ENCODE measurements at regions not wholly inside any gene's neighbourhood (a gene's known extent, or its start where the extent isn't known, plus 50 kb on each side); places are given as distances from the start of the nearest gene placed in this dataset.

- ChIA-PET CTCF (ENCODE audit: partially characterized antibody) (no interaction called here), POLR2A (ENCODE audit: partially characterized antibody) (no interaction called here)
- Histone ChIP-seq H3K9me3 (ENCODE audit: control insufficient read depth in 1 of 2, low read length in 2 of 2) (no peaks in the 10 kb centered on the region), H3K27ac (ENCODE audit: low read depth, low read length) (no peak overlapping the region), H3K4me3 (ENCODE audit: low read length in 2 of 2) (no peak overlapping the region), H3K4me1 (ENCODE audit: insufficient read depth, low read length) (no peaks in the 10 kb centered on the region), H3K27me3 (ENCODE audit: insufficient read depth, low read length) (no peaks in the 10 kb centered on the region), H3K36me3 (ENCODE audit: insufficient read depth, low read length) (no peaks in the 10 kb centered on the region)
- H3K9me3 Mint-ChIP-seq = peaks cover 0 to 1% (median 0%) of the 10 kb centered on the region in 8 donors
- H3K27me3 Mint-ChIP-seq = peaks cover 0 to 2% of the 10 kb centered on the region in 2 donors
- DNase-seq = no peak
- no peak overlapping the region for H3K27ac Mint-ChIP-seq
- no peak overlapping the region for H3K4me3 Mint-ChIP-seq
- intact Hi-C loops (cut with micrococcal nuclease) = no loop called here
- no peaks in the 10 kb centered on the region for H3K36me3 Mint-ChIP-seq
- no peaks in the 10 kb centered on the region for H3K4me1 Mint-ChIP-seq
Observed at GRCh38 chr3:72248869-72249268, 463.9 kb upstream of the PROK2 start.

- POLR2A ChIA-PET (ENCODE audit: partially characterized antibody) = no interaction called here
Observed at GRCh38 chr3:72248389-72248761, 463.4 kb upstream of the PROK2 start.

GRCh38 chr3:72247645-72248388, 462.9 kb upstream of the PROK2 start:
- CTCF ChIA-PET (ENCODE audit: partially characterized antibody) = no interaction called here
- no peak for DNase-seq
- Mint-ChIP-seq H3K4me3 (no peak overlapping the region), H3K4me1 (no peaks in the 10 kb centered on the region), H3K36me3 (no peaks in the 10 kb centered on the region), H3K27me3 (peaks cover 0 to 2% of the 10 kb centered on the region in 2 donors), H3K27ac (no peak overlapping the region), H3K9me3 (peaks cover 0 to 1% (median 0%) of the 10 kb centered on the region in 8 donors)
- Histone ChIP-seq H3K9me3 (ENCODE audit: control insufficient read depth in 1 of 2, low read length in 2 of 2) (no peaks in the 10 kb centered on the region), H3K4me1 (ENCODE audit: insufficient read depth, low read length) (no peaks in the 10 kb centered on the region), H3K36me3 (ENCODE audit: insufficient read depth, low read length) (no peaks in the 10 kb centered on the region), H3K27ac (ENCODE audit: low read depth, low read length) (no peak overlapping the region), H3K27me3 (ENCODE audit: insufficient read depth, low read length) (no peaks in the 10 kb centered on the region), H3K4me3 (ENCODE audit: low read length in 2 of 2) (no peak overlapping the region)
- POLR2A ChIA-PET (ENCODE audit: partially characterized antibody) = no interaction called here
- intact Hi-C loops (cut with micrococcal nuclease) = no loop called here

More at GRCh38 chr3:72248389-72248761, 463.4 kb upstream of the PROK2 start:
- H3K4me3 ChIP-seq (ENCODE audit: low read length in 2 of 2) = no peak overlapping the region
- H3K36me3 Mint-ChIP-seq = no peaks in the 10 kb centered on the region
- H3K27ac ChIP-seq (ENCODE audit: low read depth, low read length) = no peak overlapping the region
- intact Hi-C loops (cut with micrococcal nuclease) = no loop called here
- H3K9me3 ChIP-seq (ENCODE audit: control insufficient read depth in 1 of 2, low read length in 2 of 2) = no peaks in the 10 kb centered on the region
- no peak overlapping the region for H3K27ac Mint-ChIP-seq
- peaks cover 0 to 2% of the 10 kb centered on the region in 2 donors for H3K27me3 Mint-ChIP-seq
- H3K4me1 Mint-ChIP-seq = no peaks in the 10 kb centered on the region
- no peaks in the 10 kb centered on the region for H3K27me3 ChIP-seq (ENCODE audit: insufficient read depth, low read length)
- H3K9me3 Mint-ChIP-seq = peaks cover 0 to 1% (median 0%) of the 10 kb centered on the region in 8 donors
- no peak overlapping the region for H3K4me3 Mint-ChIP-seq
- CTCF ChIA-PET (ENCODE audit: partially characterized antibody) = no interaction called here
- no peaks in the 10 kb centered on the region for H3K4me1 ChIP-seq (ENCODE audit: insufficient read depth, low read length)
- no peak for DNase-seq
- no peaks in the 10 kb centered on the region for H3K36me3 ChIP-seq (ENCODE audit: insufficient read depth, low read length)

- Mint-ChIP-seq H3K4me1 (no peaks in the 10 kb centered on the region), H3K4me3 (no peak overlapping the region), H3K27me3 (peaks cover 0 to 2% of the 10 kb centered on the region in 2 donors), H3K9me3 (peaks cover 0 to 1% (median 0%) of the 10 kb centered on the region in 8 donors), H3K36me3 (no peaks in the 10 kb centered on the region), H3K27ac (peak overlapping the region in 1 of 7 donors; percentile 53)
- Histone ChIP-seq H3K4me3 (ENCODE audit: low read length in 2 of 2) (no peak overlapping the region), H3K27ac (ENCODE audit: low read depth, low read length) (no peak overlapping the region), H3K36me3 (ENCODE audit: insufficient read depth, low read length) (no peaks in the 10 kb centered on the region), H3K27me3 (ENCODE audit: insufficient read depth, low read length) (no peaks in the 10 kb centered on the region), H3K4me1 (ENCODE audit: insufficient read depth, low read length) (no peaks in the 10 kb centered on the region), H3K9me3 (ENCODE audit: control insufficient read depth in 1 of 2, low read length in 2 of 2) (no peaks in the 10 kb centered on the region)
- DNase-seq = no peak
- POLR2A ChIA-PET (ENCODE audit: partially characterized antibody) = no interaction called here
- intact Hi-C loops (cut with micrococcal nuclease) = no loop called here
- CTCF ChIA-PET (ENCODE audit: partially characterized antibody) = no interaction called here
Observed at GRCh38 chr3:72247126-72247525, 462.2 kb upstream of the PROK2 start.

- Histone ChIP-seq H3K27ac (ENCODE audit: low read depth, low read length) (no peak overlapping the region), H3K4me1 (ENCODE audit: insufficient read depth, low read length) (no peaks in the 10 kb centered on the region), H3K9me3 (ENCODE audit: control insufficient read depth in 1 of 2, low read length in 2 of 2) (no peaks in the 10 kb centered on the region), H3K27me3 (ENCODE audit: insufficient read depth, low read length) (no peaks in the 10 kb centered on the region), H3K36me3 (ENCODE audit: insufficient read depth, low read length) (no peaks in the 10 kb centered on the region), H3K4me3 (ENCODE audit: low read length in 2 of 2) (no peak overlapping the region)
- Mint-ChIP-seq H3K9me3 (peaks cover 0 to 1% (median 0%) of the 10 kb centered on the region in 8 donors), H3K36me3 (no peaks in the 10 kb centered on the region), H3K27me3 (peaks cover 0 to 2% of the 10 kb centered on the region in 2 donors), H3K27ac (no peak overlapping the region), H3K4me3 (no peak overlapping the region), H3K4me1 (no peaks in the 10 kb centered on the region)
- no peak for DNase-seq
- POLR2A ChIA-PET (ENCODE audit: partially characterized antibody) = no interaction called here
- CTCF ChIA-PET (ENCODE audit: partially characterized antibody) = no interaction called here
- intact Hi-C loops (cut with micrococcal nuclease) = no loop called here
Observed at GRCh38 chr3:72246685-72247084, 461.7 kb upstream of the PROK2 start.

- H3K27me3 ChIP-seq (ENCODE audit: insufficient read depth, low read length) = no peaks in the 10 kb centered on the region
- H3K4me1 Mint-ChIP-seq = no peaks in the 10 kb centered on the region
- no peaks in the 10 kb centered on the region for H3K9me3 ChIP-seq (ENCODE audit: control insufficient read depth in 1 of 2, low read length in 2 of 2)
- DNase-seq = no peak
- no peak overlapping the region for H3K4me3 ChIP-seq (ENCODE audit: low read length in 2 of 2)
- H3K27ac ChIP-seq (ENCODE audit: low read depth, low read length) = no peak overlapping the region
- ChIA-PET POLR2A (ENCODE audit: partially characterized antibody) (no interaction called here), CTCF (ENCODE audit: partially characterized antibody) (no interaction called here)
- no peak overlapping the region for H3K27ac Mint-ChIP-seq
- H3K4me3 Mint-ChIP-seq = no peak overlapping the region
- H3K36me3 Mint-ChIP-seq = no peaks in the 10 kb centered on the region
- H3K9me3 Mint-ChIP-seq = peaks cover 0 to 1% (median 0%) of the 10 kb centered on the region in 8 donors
- no peaks in the 10 kb centered on the region for H3K36me3 ChIP-seq (ENCODE audit: insufficient read depth, low read length)
- intact Hi-C loops (cut with micrococcal nuclease) = no loop called here
- H3K4me1 ChIP-seq (ENCODE audit: insufficient read depth, low read length) = no peaks in the 10 kb centered on the region
- H3K27me3 Mint-ChIP-seq = peaks cover 0 to 4% of the 10 kb centered on the region in 2 donors
Observed at GRCh38 chr3:72245183-72245811, 460.3 kb upstream of the PROK2 start.

GRCh38 chr3:72244396-72244795, 459.4 kb upstream of the PROK2 start:
- Mint-ChIP-seq H3K4me3 (no peak overlapping the region), H3K9me3 (peaks cover 0 to 1% (median 0%) of the 10 kb centered on the region in 8 donors), H3K4me1 (no peaks in the 10 kb centered on the region), H3K27ac (peak overlapping the region in 1 of 7 donors; percentile 18), H3K36me3 (no peaks in the 10 kb centered on the region), H3K27me3 (peaks cover 0 to 4% of the 10 kb centered on the region in 2 donors)
- ChIA-PET POLR2A (ENCODE audit: partially characterized antibody) (no interaction called here), CTCF (ENCODE audit: partially characterized antibody) (no interaction called here)
- Histone ChIP-seq H3K36me3 (ENCODE audit: insufficient read depth, low read length) (no peaks in the 10 kb centered on the region), H3K27ac (ENCODE audit: low read depth, low read length) (no peak overlapping the region), H3K4me1 (ENCODE audit: insufficient read depth, low read length) (no peaks in the 10 kb centered on the region), H3K27me3 (ENCODE audit: insufficient read depth, low read length) (no peaks in the 10 kb centered on the region), H3K9me3 (ENCODE audit: control insufficient read depth in 1 of 2, low read length in 2 of 2) (no peaks in the 10 kb centered on the region), H3K4me3 (ENCODE audit: low read length in 2 of 2) (no peak overlapping the region)
- no peak for DNase-seq
- intact Hi-C loops (cut with micrococcal nuclease) = no loop called here

All from CD4-positive, alpha-beta memory T cell (primary cell).